ENCODE measurements at regions not wholly inside any gene's neighbourhood (a gene's known extent, or its start where the extent isn't known, plus 50 kb on each side); places are given as distances from the start of the nearest gene placed in this dataset.
A peak's percentile ranks its signal among the peaks of the same experiment; 100 is the strongest.

GRCh38 chr1:218863987-218864386 lies 309.7 kb upstream of the LYPLAL1 start:
- ChIA-PET POLR2A (ENCODE audit: unreplicated experiment) (no interaction called here), CTCF (no interaction called here)
- Histone ChIP-seq H3K9me2 (replicated peaks; ENCODE audit: low read length) (no peaks in the 10 kb centered on the region), H3K9me3 (ENCODE audit: low read length) (no peaks in the 10 kb centered on the region), H3K27me3 (ENCODE audit: low read length) (no peaks in the 10 kb centered on the region), H3K4me3 (ENCODE audit: low read length) (no peak overlapping the region), H4K20me1 (ENCODE audit: low read length) (no peaks in the 10 kb centered on the region), H3K4me2 (ENCODE audit: low read length) (no peak overlapping the region), H2AFZ (ENCODE audit: low read length) (no peak overlapping the region), H3K4me1 (ENCODE audit: insufficient read depth, low read length) (peaks cover 12% of the 10 kb centered on the region), H3K79me2 (ENCODE audit: low read length) (no peaks in the 10 kb centered on the region), H3K36me3 (ENCODE audit: low read depth, low read length) (no peaks in the 10 kb centered on the region), H3K27ac (ENCODE audit: low read length) (no peak overlapping the region), H3F3A (ENCODE audit: low read length, unreplicated experiment) (no peaks in the 10 kb centered on the region), H3K9ac (ENCODE audit: low read length) (no peak overlapping the region)
- DNase-seq (no peak), ATAC-seq (no peak)
- TF ChIP-seq EZH2 (IDR thresholded peaks at IDR 0.05; ENCODE audit: low read length, unreplicated experiment): no peak
- no TSS peak for BruUV-seq (replicated peaks)
- intact Hi-C loops (cut with micrococcal nuclease): no loop called here

GRCh38 chr1:218865591-218865990 lies 308.1 kb upstream of the LYPLAL1 start:
- CTCF ChIA-PET: no interaction called here
- POLR2A ChIA-PET (ENCODE audit: unreplicated experiment): no interaction called here
- Histone ChIP-seq H3K79me2 (ENCODE audit: low read length) (no peaks in the 10 kb centered on the region), H2AFZ (ENCODE audit: low read length) (no peak overlapping the region), H3F3A (ENCODE audit: low read length, unreplicated experiment) (no peaks in the 10 kb centered on the region), H3K27me3 (ENCODE audit: low read length) (no peaks in the 10 kb centered on the region), H3K4me1 (ENCODE audit: insufficient read depth, low read length) (peaks cover 12% of the 10 kb centered on the region), H3K9me3 (ENCODE audit: low read length) (no peaks in the 10 kb centered on the region), H4K20me1 (ENCODE audit: low read length) (no peaks in the 10 kb centered on the region), H3K27ac (ENCODE audit: low read length) (no peak overlapping the region), H3K4me2 (ENCODE audit: low read length) (no peak overlapping the region), H3K4me3 (ENCODE audit: low read length) (no peak overlapping the region), H3K36me3 (ENCODE audit: low read depth, low read length) (no peaks in the 10 kb centered on the region), H3K9ac (ENCODE audit: low read length) (no peak overlapping the region), H3K9me2 (replicated peaks; ENCODE audit: low read length) (no peaks in the 10 kb centered on the region)
- ATAC-seq (no peak), DNase-seq (peak; percentile 66)
- TF ChIP-seq CTCF (conservative IDR thresholded peaks at IDR 0.05; ENCODE audit: low read depth, low read length): no peak
- TF ChIP-seq EZH2 (IDR thresholded peaks at IDR 0.05; ENCODE audit: low read length, unreplicated experiment): no peak
- no peak for TF ChIP-seq EZH2phosphoT487 (IDR thresholded peaks at IDR 0.05; ENCODE audit: borderline replicate concordance, low read length)
- intact Hi-C loops (cut with micrococcal nuclease): no loop called here
- no TSS peak for BruUV-seq (replicated peaks)

- DNase-seq: no peak
- POLR2A ChIA-PET (ENCODE audit: unreplicated experiment): no interaction called here
- no TSS peak for BruUV-seq (replicated peaks)
Measured at GRCh38 chr1:218866507-218866906, 307.2 kb upstream of the LYPLAL1 start.

More at GRCh38 chr1:218866507-218866906, 307.2 kb upstream of the LYPLAL1 start:
- H3K4me3 ChIP-seq (ENCODE audit: low read length): no peak overlapping the region
- H2AFZ ChIP-seq (ENCODE audit: low read length): no peak overlapping the region
- H3K36me3 ChIP-seq (ENCODE audit: low read depth, low read length): no peaks in the 10 kb centered on the region
- H3K9ac ChIP-seq (ENCODE audit: low read length): no peak overlapping the region
- intact Hi-C loops (cut with micrococcal nuclease): no loop called here
- no peak overlapping the region for H3K4me2 ChIP-seq (ENCODE audit: low read length)
- H3K27ac ChIP-seq (ENCODE audit: low read length): no peak overlapping the region
- no peak for ATAC-seq
- CTCF ChIA-PET: no interaction called here
- H3K9me3 ChIP-seq (ENCODE audit: low read length): no peaks in the 10 kb centered on the region
- H4K20me1 ChIP-seq (ENCODE audit: low read length): no peaks in the 10 kb centered on the region
- H3F3A ChIP-seq (ENCODE audit: low read length, unreplicated experiment): no peaks in the 10 kb centered on the region
- H3K4me1 ChIP-seq (ENCODE audit: insufficient read depth, low read length): peaks cover 12% of the 10 kb centered on the region
- no peaks in the 10 kb centered on the region for H3K79me2 ChIP-seq (ENCODE audit: low read length)
- no peaks in the 10 kb centered on the region for H3K9me2 ChIP-seq (replicated peaks; ENCODE audit: low read length)
- H3K27me3 ChIP-seq (ENCODE audit: low read length): no peaks in the 10 kb centered on the region
- TF ChIP-seq EZH2phosphoT487 (IDR thresholded peaks at IDR 0.05; ENCODE audit: borderline replicate concordance, low read length): no peak
- TF ChIP-seq CTCF (conservative IDR thresholded peaks at IDR 0.05; ENCODE audit: low read depth, low read length): no peak
- TF ChIP-seq EZH2 (IDR thresholded peaks at IDR 0.05; ENCODE audit: low read length, unreplicated experiment): no peak
